ENCODE measurements at regions not wholly inside any gene's neighbourhood (a gene's known extent, or its start where the extent isn't known, plus 50 kb on each side); places are given as distances from the start of the nearest gene placed in this dataset.

GRCh38 chr6:148225871-148226270 lies 116.8 kb upstream of the SASH1 start:
- Histone ChIP-seq H3K27me3 (ENCODE audit: insufficient read depth, low read length) (0 out of 2 replicates have a peak, but pooled peaks cover 7% of the 10 kb centered on the region), H3K4me3 (replicated peaks in 1 of 2; ENCODE audit: low read depth in 1 of 2, low read length in 2 of 2) (no peak overlapping the region), H3K9me3 (ENCODE audit: control insufficient read depth in 1 of 2, insufficient read depth in 1 of 2, low read depth in 1 of 2, low read length in 2 of 2) (no peaks in the 10 kb centered on the region), H3K9me2 (ENCODE audit: insufficient read depth) (no peaks in the 10 kb centered on the region), H3K4me2 (ENCODE audit: low read length) (no peak overlapping the region), H3K79me2 (ENCODE audit: insufficient read depth, low read length) (no peaks in the 10 kb centered on the region), H3K9ac (ENCODE audit: low read length) (no peak overlapping the region), H2AFZ (ENCODE audit: low read depth, low read length, poor library complexity, severe bottlenecking) (no peak overlapping the region), H3K36me3 (ENCODE audit: control insufficient read depth in 1 of 2, insufficient read depth in 2 of 2, low read length in 2 of 2) (no peaks in the 10 kb centered on the region), H3K4me1 (ENCODE audit: control insufficient read depth in 1 of 2, insufficient read depth in 2 of 2, low read length in 2 of 2) (no peaks in the 10 kb centered on the region; a peak in 1 of 4 replicates), H4K20me1 (ENCODE audit: insufficient read depth) (no peaks in the 10 kb centered on the region), H3K27ac (ENCODE audit: low read depth, low read length) (no peak overlapping the region)
- ChIA-PET RAD21 (ENCODE audit: low non-redundant PET in 1 of 2, low total read pairs in 2 of 2, uncharacterized antibody in 2 of 2, unreplicated experiment in 2 of 2) (no interaction called here), POLR2A (no interaction called here), CTCF (no interaction called here)
- intact Hi-C loops (cut with micrococcal nuclease), result no loop called here
- no peak for DNase-seq (ENCODE audit: low read depth, low spot score)
- TF ChIP-seq ATF3 (IDR thresholded peaks at IDR 0.05) (no peak), ZBTB33 (IDR thresholded peaks at IDR 0.05; ENCODE audit: extremely low read depth, insufficient replicate concordance, low read length) (no peak), EZH2 (IDR thresholded peaks at IDR 0.05) (no peak), SIN3A (IDR thresholded peaks at IDR 0.05; ENCODE audit: low read depth) (no peak), SRF (IDR thresholded peaks at IDR 0.05; ENCODE audit: low read depth) (no peak), CBX3 (IDR thresholded peaks at IDR 0.05; ENCODE audit: low read depth) (no peak), REST (IDR thresholded peaks at IDR 0.05; ENCODE audit: low read depth) (no peak), FOSL1 (IDR thresholded peaks at IDR 0.05; ENCODE audit: low read depth) (no peak), EGR1 (IDR thresholded peaks at IDR 0.05; ENCODE audit: low read depth) (no peak), ELF1 (IDR thresholded peaks at IDR 0.05; ENCODE audit: borderline replicate concordance, low read depth) (no peak), POLR2A (IDR thresholded peaks at IDR 0.05; ENCODE audit: borderline replicate concordance, extremely low read depth, insufficient read depth, insufficient read length) (no peak), ZFX (IDR thresholded peaks at IDR 0.05) (no peak), RAD21 (IDR thresholded peaks at IDR 0.05; ENCODE audit: low read depth) (no peak), CEBPB (IDR thresholded peaks at IDR 0.05; ENCODE audit: low read depth) (no peak), CTCF (IDR thresholded peaks at IDR 0.05 in 2 of 3, conservative IDR thresholded peaks at IDR 0.05 in 1 of 3; ENCODE audit: borderline replicate concordance in 1 of 3, insufficient read depth in 1 of 3, low read depth in 2 of 3, low read length in 2 of 3) (no peak), ZNF274 (IDR thresholded peaks at IDR 0.05; ENCODE audit: low read depth, low read length) (no peak), EZH2phosphoT487 (IDR thresholded peaks at IDR 0.05; ENCODE audit: borderline replicate concordance) (no peak), TCF7L2 (IDR thresholded peaks at IDR 0.05; ENCODE audit: borderline replicate concordance, extremely low read depth, insufficient read depth, insufficient read length) (no peak), POLR2AphosphoS5 (IDR thresholded peaks at IDR 0.05; ENCODE audit: low read depth, low read length) (no peak)
- no peak for ATAC-seq
- no TSS peak for BruUV-seq (replicated peaks)
